H4 (cell line): ENCODE measurements at regions not wholly inside any gene's neighbourhood (a gene's known extent, or its start where the extent isn't known, plus 50 kb on each side); places are given as distances from the start of the nearest gene placed in this dataset.
"Not testable (repeated sequence)": the region's sequence is repeated elsewhere in the genome, so short reads cannot be mapped to it uniquely, and the experiment has no call there.

Source experiments
- DNase-seq: peaks from one replicate; pipeline ENCODE4 v3.0.0-alpha.2; 2015; ENCODE audit warnings: low spot score

DNA sequence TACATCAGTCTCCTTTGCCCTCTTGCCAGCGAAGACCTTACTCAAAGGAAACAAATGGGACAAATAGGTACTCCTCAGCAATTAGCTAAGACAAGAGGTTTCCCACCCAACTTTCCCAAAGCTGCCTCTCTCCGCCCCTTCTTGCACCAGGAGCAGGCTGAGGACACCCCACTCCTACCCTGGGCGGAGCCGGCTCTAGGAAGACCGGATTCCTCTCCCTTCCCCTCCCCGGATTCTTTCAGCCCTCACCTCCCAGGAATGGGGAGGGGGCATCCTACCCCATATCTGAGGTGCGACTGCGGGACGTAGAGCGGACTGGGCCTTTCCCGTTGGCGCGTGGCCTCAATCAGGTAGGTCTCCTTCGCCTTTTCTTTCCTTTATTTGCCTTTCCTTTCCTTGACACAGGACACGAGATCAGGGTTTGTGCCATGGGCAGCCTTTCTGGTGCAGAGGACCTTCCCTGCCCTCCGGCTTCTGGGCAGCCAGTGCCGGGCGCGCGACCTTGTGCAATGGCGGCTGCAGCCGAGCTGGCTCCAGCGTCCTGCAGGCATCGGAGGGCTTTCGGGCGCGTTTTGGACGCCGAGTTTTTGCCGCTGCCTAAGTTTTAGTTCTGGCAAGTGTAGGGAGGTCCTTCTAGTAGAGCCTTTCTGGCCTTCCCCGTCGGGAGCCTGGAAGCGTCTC is 279.9 kb downstream of the PLS3 start:
- not testable (repeated sequence) for DNase-seq

GRCh38 chrX:115850986-115851385 is 290.0 kb downstream of the PLS3 start:
- DNase-seq, result not testable (repeated sequence)

DNA sequence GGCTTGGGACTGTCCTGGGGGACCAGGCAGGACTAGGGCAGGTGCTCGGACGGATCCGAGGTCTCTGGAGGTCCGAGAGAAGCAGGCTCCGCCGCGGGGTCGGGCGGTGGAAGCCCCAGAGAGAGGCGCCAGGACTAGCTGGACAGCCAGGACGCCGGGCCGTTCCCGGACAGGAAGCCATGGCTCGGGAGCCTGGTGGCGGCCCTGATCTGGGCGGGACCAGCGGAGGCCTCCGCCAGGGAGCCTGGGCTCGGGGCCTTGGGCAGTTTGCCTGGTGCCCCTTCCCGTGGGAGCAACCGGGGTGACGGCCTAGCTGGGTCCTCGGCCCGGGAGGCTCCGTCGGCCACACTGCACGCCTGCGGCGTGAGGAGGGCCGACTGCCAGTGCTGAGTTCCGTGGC is 292.3 kb downstream of the PLS3 start:
- DNase-seq, result not testable (repeated sequence)

DNA sequence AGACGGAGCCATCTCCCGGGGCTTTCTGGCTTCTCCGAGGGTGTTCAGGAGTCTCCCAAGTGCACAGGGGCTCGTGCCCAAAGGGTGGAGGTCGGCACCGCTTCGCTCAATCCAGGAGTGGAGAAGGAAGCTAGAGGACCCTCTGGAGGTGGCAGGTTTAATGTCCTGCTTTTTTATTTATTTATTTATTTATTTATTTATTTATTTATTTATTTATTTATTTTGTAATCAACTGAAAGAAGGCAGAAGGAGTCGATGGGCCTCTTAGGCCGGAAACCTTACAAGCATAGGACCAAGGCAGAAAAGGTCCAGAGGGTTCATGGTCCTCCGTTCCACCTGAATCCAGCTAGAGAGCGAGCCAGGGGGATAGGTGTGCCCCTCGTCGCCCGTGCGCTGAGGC is 289.4 kb upstream of the AGTR2 start:
- DNase-seq, result not testable (repeated sequence)

GRCh38 chrX:115884121-115884520 is 286.4 kb upstream of the AGTR2 start:
- DNase-seq, result not testable (repeated sequence)

DNA sequence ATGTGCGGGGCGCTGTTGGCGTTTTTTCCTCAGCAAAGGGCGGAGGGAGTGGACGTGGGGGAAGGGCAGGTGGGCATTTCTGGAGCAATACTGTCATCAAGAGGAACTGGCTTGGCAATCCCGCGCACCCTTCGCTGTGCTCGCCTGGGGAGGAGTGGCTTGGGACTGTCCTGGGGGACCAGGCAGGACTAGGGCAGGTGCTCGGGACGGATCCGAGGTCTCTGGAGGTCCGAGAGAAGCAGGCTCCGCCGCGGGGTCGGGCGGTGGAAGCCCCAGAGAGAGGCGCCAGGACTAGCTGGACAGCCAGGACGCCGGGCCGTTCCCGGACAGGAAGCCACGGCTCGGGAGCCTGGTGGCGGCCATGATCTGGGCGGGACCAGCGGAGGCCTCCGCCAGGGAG is 282.5 kb upstream of the AGTR2 start:
- not testable (repeated sequence) for DNase-seq

DNA sequence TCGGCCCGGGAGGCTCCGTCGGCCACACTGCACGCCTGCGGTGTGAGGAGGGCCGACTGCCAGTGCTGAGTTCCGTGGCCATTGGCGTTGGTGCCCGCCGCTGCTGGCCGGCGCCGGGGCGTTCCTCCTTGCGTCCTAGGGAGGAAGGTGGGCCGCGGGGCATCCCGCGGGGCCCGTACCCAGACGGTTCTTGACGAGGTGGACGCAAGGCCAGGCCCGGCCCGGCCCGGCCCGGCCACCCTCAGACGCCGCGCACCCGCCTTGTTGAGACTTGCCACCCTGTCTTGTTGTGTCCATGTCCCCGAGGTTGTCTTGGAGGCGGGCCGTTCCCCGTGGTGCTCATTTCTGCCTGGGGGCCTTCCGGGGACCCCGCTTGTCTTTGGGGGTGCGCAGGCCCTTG is 282.0 kb upstream of the AGTR2 start:
- DNase-seq, result not testable (repeated sequence)

GRCh38 chrX:115889121-115889890 is 281.2 kb upstream of the AGTR2 start:
- no peak for DNase-seq

GRCh38 chrX:115892056-115892708 is 278.4 kb upstream of the AGTR2 start:
- DNase-seq, result no peak

DNA sequence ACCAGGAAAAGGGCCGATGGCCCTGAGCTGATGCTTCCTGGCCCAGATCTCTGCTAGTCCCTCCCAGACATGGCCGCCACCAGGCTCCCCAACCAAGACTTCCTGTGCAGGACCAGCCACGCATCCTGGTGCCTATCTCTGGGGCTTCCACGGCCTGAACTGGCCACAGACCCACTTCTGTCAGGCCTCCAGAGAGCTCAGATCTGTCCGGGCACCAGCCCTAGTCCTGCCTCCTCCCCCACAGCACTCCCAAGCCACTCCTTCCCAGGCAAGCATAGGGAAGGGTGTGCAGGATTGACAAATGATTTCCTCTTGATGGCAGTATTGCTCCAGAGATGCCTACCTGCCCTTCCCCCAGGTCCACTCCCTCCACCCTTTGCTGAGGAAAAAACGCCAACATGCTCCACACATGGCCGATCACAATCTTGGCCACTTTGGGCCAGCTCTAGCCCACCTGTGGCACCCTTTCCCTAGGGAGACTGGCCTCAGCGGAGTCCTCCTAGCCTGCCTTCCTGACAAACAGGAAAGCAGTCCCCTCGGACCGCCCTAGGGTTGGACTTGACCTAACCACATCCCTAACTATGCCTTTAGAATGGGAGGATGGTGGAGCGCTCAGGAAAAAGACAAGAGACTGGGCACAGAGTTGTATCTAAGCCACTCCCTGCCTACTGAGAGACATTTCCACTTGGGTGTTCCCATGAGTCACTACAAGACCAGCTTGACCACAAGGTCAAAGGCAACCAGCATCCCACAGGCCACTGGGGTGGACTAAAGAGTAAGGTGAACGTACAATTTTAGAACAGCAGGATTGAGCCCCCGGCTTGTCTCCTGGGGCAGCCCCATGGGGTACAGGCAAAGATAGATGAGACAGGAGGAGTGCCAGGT is 277.5 kb upstream of the AGTR2 start:
- DNase-seq, result peak; percentile 23

DNA sequence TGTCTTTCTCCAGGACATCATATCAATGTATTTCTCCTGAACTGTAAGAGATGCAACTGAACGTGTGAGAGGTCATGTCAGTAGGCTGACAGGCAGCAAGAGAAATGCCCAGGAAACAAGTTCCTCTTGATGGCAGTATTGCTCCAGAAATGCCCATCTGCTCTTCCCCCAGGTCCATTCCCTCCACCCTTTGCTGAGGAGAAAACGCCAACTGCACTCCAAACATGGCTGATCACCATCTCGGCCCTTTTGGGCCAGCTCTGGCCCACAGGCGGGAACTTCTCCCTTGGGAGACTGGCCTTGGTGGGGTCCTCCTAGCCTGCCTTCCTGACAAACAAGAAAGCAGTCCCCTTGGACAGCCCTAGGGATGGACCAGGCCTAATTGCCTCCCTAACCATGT is 276.5 kb upstream of the AGTR2 start:
- no peak for DNase-seq

GRCh38 chrX:115895678-115896329 is 274.7 kb upstream of the AGTR2 start:
- no peak for DNase-seq

- no peak for DNase-seq
These were observed 274.2 kb upstream of the AGTR2 start for GRCh38 chrX:115896362-115896761.

- no peak for DNase-seq
These were observed 272.6 kb upstream of the AGTR2 start for GRCh38 chrX:115897956-115898355.

GRCh38 chrX:115898382-115899001 is 272.1 kb upstream of the AGTR2 start:
- DNase-seq, result no peak

- no peak for DNase-seq
These were observed 270.1 kb upstream of the AGTR2 start for GRCh38 chrX:115900425-115900824.

DNA sequence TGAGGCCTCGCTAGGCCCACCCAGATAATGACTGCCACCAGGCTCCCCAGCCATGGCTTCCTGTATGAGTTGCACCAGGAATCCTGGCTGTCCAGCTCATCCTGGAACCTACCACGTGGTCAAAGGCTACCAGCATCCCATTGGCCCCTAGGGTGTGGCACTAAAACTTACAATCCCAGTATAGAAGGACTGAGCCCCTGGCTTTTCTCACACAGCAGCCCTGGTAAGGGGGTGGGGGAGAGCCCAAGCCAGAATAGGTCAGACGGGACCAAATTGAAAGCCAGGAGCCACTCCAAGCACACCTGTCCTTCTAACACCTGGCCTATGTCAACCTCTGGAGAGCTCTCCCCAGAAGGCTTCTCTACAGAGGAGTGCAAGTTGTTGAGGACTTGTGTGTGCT is 269.3 kb upstream of the AGTR2 start:
- DNase-seq, result no peak

- DNase-seq, result no peak
These were observed 267.5 kb upstream of the AGTR2 start for GRCh38 chrX:115902995-115903394.

DNA sequence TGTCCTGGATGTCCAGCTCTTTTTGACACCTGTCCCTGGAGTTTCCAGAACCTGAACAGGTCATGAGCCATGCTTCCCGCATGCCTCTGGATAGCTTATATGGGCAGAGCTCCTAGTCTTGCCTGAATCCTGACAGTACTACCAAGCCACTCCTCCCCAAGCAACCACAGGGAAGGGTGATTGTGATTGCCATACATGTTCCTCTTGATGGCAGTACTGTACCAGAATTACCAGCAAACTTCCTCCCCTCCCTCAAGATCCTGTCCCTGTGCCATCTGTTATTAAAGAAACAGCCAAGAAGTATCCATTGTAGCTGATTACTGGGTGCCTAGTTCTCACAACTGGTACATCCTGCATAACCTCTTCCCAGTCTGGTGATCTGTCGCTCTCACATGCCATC is 264.3 kb upstream of the AGTR2 start:
- DNase-seq, result no peak

- no peak for DNase-seq
These were observed 263.7 kb upstream of the AGTR2 start for GRCh38 chrX:115906881-115907280.

GRCh38 chrX:115909017-115909416 is 261.5 kb upstream of the AGTR2 start:
- DNase-seq, result no peak
